Umbilical cord (tissue), 1 donor: ENCODE measurements at regions not wholly inside any gene's neighbourhood (a gene's known extent, or its start where the extent isn't known, plus 50 kb on each side); places are given as distances from the start of the nearest gene placed in this dataset.

Experiments used
- DNase-seq: peaks from one replicate; pipeline ENCODE4 v3.0.0-alpha.2; 2015; ENCODE audit warnings: low spot score

- DNase-seq: no peak
These were observed 277.4 kb downstream of the NPIPA8 start for GRCh38 chr16:18059089-18059488.

DNA sequence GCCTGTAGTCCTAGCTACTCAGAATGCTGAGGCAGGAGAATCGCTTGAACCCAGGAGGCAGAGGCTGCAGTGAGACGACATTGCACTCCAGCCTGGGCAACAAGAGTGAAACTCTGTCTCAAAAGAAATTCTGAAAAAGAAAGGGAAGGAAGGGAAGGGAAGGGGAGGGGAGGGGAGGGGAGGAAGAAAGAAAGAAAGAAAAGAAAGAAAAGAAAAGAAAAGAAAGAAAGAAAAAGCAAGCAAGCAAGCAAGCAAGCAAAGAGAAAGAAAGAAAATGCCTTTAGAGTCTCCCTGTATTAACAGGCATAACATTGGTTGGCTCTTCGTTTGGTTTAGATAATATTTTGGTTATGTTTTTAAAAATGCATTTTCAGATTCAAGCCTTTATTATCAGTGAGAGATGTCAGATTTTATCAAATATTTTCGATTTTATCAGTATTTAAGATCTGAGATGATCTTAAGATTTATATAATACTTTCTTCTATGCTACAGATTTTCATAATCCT is 281.1 kb downstream of the NPIPA8 start:
- no peak for DNase-seq

DNA sequence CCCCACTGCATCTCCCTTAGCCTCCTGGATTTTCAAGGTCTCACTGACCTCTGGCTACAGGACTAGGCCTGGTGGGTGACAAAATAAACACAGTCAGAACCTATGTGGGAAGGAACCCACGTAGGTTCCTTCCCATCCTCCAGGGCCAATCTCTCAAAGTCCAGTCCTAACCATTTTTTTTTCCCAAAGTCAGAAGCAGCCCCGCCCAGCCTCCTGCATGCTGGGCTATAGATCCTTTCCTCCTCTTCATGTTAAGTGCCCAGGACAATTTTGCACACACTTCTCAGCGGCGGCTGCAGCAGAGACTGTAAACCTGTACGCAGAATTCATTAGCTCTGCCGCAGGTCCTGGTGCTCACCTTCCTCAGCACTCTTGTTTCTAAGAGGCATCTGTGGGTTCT is 285.8 kb downstream of the NPIPA8 start:
- no peak for DNase-seq

- no peak for DNase-seq
These were observed 286.3 kb downstream of the NPIPA8 start for GRCh38 chr16:18050234-18050633.

DNA sequence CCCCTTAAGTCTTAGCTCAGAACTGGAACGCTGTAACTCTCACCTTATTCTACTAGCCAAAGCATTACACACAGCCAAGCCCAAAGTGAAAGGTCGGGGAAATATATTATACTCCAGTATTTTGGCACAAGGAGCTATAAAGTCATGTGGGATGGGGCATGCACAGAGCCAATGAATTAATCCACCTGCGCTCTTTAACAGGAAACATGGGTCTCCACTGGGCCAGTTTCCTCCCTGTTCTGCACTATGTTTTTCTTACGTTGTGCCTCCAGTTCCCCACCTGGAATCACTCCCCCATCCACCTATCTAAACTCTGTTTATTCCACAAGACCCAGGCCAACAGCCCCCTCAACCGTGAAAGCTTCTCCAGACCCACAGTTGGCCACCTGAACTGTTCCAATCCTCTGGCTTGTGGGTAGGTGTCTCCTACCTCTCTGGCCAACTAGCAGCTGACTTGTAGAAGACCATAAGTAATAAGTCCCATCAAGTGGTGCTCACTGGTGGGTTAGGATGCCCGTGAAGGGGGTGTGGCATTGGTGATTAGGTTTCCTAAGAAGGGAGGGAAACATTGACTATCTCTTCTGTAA is 286.9 kb downstream of the NPIPA8 start:
- DNase-seq: no peak

DNA sequence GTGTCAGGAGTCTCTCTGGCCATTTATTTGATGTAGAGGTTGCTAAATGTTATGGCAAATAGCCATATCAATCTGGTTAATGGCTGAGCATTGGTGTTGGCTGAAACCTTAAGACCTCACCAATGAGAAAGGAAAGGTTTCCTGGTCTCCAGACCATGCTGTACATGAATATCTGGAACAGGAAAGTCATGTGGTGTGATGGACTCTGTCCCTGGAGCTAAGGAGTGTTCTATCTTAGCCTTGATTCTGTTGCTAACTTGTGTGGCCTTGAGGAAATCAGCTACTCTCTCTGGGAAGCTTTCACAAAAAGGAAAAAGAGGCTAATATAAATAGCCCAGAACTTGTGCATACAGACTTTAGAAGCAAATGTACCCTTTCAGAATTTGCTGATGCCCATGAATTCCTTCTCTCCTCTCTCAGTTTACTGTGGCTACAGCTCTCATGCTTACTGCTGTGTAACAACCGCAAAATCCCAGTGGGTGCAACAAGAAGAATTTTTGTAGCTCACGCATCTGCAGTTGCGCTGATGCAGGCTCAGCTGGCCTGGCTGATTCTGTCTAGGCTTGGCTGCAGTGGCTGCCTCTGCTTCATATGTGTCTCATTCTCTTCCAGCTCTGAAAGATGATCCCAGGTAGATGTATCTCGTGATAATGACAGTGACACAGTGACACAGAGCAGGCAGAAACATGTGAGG is 287.5 kb downstream of the NPIPA8 start:
- DNase-seq: peak; percentile 1

GRCh38 chr16:18047761-18048160 is 288.8 kb downstream of the NPIPA8 start:
- DNase-seq: no peak

DNA sequence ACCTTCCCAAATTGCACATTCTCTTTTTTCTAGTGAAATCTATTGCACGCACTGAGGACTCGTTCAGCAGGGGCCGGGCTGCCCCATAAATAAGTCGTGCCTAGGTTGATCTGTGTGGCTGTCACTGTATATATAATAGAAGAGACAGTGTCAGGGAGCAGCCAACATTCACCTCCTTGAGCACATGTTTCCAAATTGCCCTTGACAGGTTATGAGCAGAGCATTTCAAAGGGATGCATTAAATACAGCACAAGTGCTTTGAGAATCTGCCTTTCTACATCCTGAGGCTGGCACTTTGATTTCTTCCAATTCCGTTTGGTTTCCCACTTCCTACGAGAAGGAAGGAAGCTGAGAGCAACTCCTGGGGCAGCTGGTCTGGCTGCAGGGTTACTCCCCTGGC is 291.2 kb downstream of the NPIPA8 start:
- DNase-seq: no peak

DNA sequence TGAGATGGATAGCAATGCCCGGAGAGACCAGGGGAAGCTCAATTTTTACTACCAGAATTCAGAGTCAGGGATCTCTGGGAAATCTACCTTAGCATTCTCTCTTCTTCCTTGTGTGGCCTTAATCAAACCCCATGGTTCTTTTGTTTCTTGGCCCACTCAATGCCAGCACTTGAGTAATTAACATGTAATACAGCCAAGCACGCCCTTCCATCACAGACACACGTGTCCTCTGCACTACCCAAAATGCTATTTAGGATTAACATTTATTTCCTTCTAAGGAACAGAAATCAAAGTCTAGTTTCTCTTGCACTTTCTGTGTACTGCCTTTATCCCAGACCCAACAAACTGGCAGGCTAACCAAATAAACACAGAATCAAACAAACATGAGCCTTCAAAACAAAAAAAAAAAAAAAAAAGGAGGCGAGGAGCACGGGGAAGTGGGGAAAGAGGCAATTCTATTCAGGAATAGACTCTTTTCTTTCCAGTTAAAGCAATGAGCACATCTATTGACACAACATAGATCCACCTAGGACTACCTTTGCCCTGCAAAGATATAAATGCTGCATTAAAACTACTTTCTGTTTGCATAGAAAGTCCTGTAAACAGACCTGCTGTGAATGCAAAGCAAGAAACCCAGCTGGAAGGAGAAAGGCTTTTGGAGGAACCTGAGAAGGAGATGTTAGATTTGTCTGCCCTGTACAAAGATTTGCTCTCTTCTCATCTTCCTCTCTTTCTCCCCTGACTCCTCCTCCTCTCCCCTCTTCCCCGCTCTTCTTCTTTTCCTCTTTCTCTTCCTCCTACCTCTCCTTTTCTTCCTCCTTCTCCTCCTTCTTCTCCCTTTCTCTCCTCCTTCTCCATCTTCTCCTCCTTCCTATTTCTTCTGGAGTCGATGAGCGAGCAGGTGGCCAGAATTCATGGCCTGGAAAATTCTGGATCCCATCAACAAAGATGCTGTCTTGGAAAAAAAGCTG is 294.4 kb downstream of the NPIPA8 start:
- no peak for DNase-seq

DNA sequence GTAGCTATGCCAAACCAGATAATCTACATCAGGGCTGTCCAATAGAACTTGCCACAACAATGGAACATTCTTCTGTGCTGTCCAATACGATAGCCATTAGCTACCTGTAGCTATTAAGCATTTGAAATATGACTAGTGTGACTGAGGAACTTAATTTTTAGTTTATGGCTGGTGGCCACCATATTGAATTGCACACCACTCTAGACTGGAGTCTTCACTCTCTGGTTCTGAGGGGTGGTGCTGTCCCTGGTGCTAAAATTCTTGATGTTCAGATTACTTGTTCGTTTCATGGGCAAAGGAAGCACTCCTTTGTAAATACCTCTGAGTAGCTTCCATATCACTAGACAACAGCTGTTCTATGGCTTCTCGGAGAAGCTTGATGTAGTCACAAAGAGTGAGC is 296.6 kb downstream of the NPIPA8 start:
- peak; percentile 1 for DNase-seq

GRCh38 chr16:18037051-18037450 is 299.5 kb downstream of the NPIPA8 start:
- DNase-seq: no peak

DNA sequence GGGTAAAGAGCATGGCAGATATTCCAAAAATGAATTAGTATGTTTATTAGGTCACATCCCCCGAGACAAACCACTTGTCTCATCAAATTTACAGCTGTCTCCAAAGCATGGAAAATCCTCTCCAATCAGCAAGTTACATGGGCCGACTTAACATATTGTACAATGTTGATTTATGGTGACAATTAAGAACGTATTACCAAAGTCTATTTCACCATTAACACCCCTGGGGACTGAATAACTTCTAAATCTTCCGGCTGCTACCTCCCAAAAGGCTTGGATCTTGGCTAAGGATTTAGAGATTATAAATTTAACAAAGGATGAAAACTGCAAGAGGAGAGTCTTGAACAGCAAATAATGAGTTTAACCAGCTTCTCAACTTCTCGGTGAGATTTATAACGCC is 311.9 kb downstream of the NPIPA8 start:
- DNase-seq: no peak

GRCh38 chr16:18018376-18018775 is 318.2 kb downstream of the NPIPA8 start:
- DNase-seq: no peak

DNA sequence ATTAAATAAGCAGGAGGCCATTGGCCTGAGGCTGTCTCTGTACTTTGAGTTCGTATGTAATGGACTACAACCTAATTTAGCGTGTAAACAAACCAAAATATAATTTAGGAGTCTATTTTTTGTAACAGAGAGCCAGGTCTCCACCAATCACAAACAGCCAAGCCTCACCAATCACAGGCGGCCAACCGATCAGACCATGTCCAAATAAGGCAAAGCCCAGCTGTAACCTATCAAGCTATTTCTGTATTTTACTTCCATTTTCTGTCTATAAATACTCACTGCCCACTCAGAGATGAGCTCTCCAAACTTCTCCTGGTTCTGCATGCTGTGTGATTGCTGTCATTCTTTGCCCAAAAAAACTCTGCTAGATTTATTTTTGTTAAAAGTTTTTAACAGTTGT is 322.7 kb downstream of the NPIPA8 start:
- DNase-seq: no peak

DNA sequence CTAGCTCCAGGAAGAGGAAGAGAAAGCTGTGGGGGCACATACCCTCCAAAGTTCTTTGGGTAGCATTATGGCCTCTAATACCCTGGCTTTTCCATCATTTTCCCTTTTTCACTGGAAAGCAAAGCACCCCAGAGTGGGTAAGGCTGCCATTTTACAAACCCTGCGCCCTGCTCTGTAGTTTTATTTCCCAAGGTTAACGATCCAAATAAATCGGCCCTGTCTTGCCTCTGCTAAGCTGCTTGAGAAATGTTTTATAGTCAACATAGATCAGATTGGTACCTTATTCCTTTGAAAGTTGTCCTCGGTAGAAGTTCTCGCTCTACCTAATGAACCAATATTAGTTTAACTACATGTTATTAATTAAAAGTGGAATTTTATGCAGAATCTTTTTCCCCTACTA is 328.2 kb downstream of the NPIPA8 start:
- no peak for DNase-seq

GRCh38 chr16:18003033-18003432 is 333.5 kb downstream of the NPIPA8 start:
- DNase-seq: no peak

DNA sequence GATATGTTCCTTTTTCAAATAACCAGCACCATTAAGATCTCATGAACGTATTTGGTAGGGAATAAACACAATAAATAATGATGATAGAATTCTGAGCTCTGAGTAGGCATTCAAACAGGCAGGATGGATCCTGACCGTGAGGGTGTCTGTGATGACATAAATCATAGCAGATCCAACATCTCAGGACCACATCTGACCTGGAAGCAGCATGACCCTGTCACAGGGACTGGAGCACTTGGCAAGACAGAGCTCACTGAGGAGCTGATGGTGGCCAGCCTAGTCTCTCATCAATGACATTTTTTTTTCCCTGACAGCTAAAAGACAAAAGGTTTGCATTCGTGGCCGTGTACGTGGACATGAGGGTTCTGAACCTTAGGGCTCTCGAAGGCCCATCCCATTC is 337.5 kb downstream of the NPIPA8 start:
- DNase-seq: no peak

GRCh38 chr16:17998550-17998949 is 338.0 kb downstream of the NPIPA8 start:
- no peak for DNase-seq

DNA sequence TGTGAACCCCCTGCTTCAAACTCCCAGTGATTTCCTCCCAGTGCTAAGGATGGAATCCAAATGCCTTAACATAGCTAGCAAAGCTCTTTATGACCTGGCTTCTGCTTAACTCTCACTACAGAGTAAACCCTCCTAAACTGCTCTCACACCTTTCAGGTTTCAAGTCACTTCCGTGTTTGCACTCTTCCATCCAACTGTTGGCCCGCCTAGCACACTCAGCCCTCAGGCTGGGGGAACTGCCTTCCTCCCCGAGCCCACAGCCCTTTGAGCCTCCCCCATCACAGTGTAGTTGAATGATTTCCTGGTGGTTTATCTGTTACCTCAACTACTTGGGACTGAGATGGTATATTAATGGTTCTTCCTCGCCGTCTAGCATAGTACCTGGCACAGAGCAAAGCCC is 342.5 kb downstream of the NPIPA8 start:
- no peak for DNase-seq

DNA sequence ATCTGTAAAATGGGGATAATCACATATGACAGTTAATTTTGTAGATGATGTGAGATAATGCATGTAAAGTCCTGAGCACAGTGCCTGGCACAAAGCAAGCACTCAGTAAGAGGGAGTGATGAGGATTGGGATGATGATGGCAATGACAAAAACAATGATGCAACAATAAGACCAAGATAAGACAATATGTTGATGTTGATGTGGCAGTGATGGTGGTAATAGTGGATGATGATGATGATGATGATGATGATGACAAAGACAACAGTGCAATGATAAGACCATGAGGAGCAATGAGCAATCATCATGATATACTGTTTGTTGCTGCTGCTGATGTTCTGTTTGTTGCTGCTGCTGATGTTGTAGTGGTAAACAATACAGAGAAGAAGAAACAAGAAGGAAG is 344.1 kb downstream of the NPIPA8 start:
- DNase-seq: no peak

DNA sequence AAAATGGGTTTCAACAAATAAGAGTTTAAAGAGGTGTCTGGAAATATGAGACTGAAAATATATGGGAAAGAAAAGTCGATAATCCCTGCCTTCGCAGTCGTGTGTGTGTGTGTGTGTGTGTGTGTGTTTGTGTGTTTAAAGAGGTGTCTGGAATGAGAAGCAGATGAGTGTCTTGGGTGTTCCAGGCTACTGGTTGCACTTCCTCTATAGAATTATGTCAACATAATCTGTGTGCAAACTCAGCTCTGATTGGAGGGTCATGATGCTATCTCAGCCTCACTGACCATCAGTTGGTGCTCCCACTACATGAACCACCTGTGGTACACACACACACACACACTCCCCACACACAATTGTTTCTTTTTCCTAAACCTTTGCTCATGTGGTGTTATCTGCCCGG is 347.3 kb downstream of the NPIPA8 start:
- no peak for DNase-seq

- DNase-seq: no peak
These were observed 347.7 kb downstream of the NPIPA8 start for GRCh38 chr16:17988839-17989238.
